Ishikawa (cell line): ENCODE measurements at regions not wholly inside any gene's neighbourhood (a gene's known extent, or its start where the extent isn't known, plus 50 kb on each side); places are given as distances from the start of the nearest gene placed in this dataset.

Source experiments
- CREB1 ChIP-seq: IDR thresholded peaks from 2 replicates; pipeline ENCODE4 v1.6.1; 2012; ENCODE audit warnings: low read depth
- EGR1 ChIP-seq: IDR thresholded peaks from 2 replicates; pipeline ENCODE4 v1.6.1; 2012
- EP300 ChIP-seq: IDR thresholded peaks from 2 replicates; pipeline ENCODE4 v1.6.1; 2012; ENCODE audit warnings: borderline replicate concordance
- FOXM1 ChIP-seq: IDR thresholded peaks from 2 replicates; pipeline ENCODE4 v1.6.1; 2012; ENCODE audit warnings: low read depth, borderline replicate concordance
- MAX ChIP-seq: IDR thresholded peaks from 2 replicates; pipeline ENCODE4 v1.6.1; 2012
- NFIC ChIP-seq: IDR thresholded peaks from 2 replicates; pipeline ENCODE4 v1.6.1; 2012
- RAD21 ChIP-seq: IDR thresholded peaks from 2 replicates; pipeline ENCODE4 v1.6.1; 2012; ENCODE audit warnings: low read depth
- REST ChIP-seq: IDR thresholded peaks from 2 replicates; pipeline ENCODE4 v1.6.1; 2012; ENCODE audit warnings: low read depth, mild to moderate bottlenecking
- TAF1 ChIP-seq: IDR thresholded peaks from 2 replicates; pipeline ENCODE4 v1.6.1; 2012; ENCODE audit warnings: low read depth, mild to moderate bottlenecking
- TCF12 ChIP-seq: IDR thresholded peaks from 2 replicates; pipeline ENCODE4 v1.6.1; 2012; ENCODE audit warnings: low read depth
- TEAD4 ChIP-seq: IDR thresholded peaks from 2 replicates; pipeline ENCODE4 v1.6.1; 2012
- YY1 ChIP-seq: IDR thresholded peaks from 2 replicates; pipeline ENCODE4 v1.6.1; 2012; ENCODE audit warnings: low read depth
- ZBTB7A ChIP-seq: IDR thresholded peaks from 2 replicates; pipeline ENCODE4 v1.6.1; 2012; ENCODE audit warnings: low read depth
- TF ChIP-seq, protein P1 (sequence below): IDR thresholded peaks from 2 replicates; pipeline ENCODE4 v1.6.1; 2012

- TF ChIP-seq FOXM1 (no peak), TEAD4 (no peak), EGR1 (no peak), CREB1 (no peak), REST (no peak), ZBTB7A (no peak), MAX (no peak)
These were observed 243.4 kb downstream of the PTTG2 start for GRCh38 chr4:38203609-38204008.

- TF ChIP-seq YY1 (no peak), MAX (no peak), FOXM1 (no peak), ZBTB7A (no peak), TCF12 (no peak), EGR1 (no peak), RAD21 (no peak), TEAD4 (no peak), REST (no peak), EP300 (no peak), TAF1 (no peak)
- TF ChIP-seq, protein P1, sequence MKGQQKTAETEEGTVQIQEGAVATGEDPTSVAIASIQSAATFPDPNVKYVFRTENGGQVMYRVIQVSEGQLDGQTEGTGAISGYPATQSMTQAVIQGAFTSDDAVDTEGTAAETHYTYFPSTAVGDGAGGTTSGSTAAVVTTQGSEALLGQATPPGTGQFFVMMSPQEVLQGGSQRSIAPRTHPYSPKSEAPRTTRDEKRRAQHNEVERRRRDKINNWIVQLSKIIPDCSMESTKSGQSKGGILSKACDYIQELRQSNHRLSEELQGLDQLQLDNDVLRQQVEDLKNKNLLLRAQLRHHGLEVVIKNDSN, result no peak
These were observed 244.3 kb downstream of the PTTG2 start for GRCh38 chr4:38204339-38205035.

DNA sequence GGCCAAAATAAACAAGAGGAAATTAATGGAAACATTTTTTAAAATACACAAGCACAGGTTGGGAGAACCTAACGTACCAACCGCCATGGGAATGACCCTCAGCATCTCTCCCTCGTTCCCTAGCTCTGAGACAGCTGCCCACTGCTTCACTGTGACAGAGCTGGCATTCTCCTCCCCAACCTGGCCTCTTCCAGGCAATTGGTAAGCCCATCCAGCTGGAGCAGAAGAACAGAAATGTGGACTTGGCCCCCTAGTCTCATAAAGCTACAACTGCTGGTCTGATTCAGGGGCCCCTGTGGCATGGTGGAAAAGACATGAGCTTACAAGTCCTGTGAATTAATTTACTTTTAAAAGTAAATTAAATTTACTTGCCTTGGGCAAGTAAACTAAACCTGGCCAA, 245.1 kb downstream of the PTTG2 start:
- TF ChIP-seq ZBTB7A (no peak), RAD21 (no peak), REST (no peak), TCF12 (no peak)

GRCh38 chr4:38207110-38207457, 246.9 kb downstream of the PTTG2 start:
- TF ChIP-seq ZBTB7A, result no peak
- TF ChIP-seq YY1, result no peak
- no peak for TF ChIP-seq EP300
- no peak for TF ChIP-seq NFIC
- TF ChIP-seq TEAD4, result no peak
- TF ChIP-seq TCF12, result no peak
- no peak for TF ChIP-seq EGR1
- TF ChIP-seq MAX, result no peak
- TF ChIP-seq, protein P1, result no peak
- TF ChIP-seq RAD21, result no peak
- no peak for TF ChIP-seq TAF1

DNA sequence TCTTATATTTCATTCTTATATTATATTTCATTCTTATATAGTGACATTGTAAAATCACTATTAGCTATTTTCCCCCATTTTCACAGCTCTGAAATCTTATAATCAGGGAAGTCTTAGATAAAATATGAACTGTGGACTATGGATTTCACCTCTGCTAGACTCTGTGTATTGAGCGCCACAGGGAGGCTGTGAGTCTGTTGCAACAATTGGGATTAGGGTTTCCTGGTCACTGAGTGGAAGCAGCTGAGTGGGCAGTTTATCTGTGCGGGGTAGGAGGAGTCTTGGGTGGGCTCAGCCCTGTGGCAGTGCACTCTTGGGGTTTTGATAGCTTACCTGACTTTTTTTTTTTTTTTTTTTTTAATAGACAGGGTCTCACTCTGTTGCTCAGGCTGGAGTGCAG, 249.5 kb downstream of the PTTG2 start:
- TF ChIP-seq TEAD4 (no peak), TAF1 (no peak), RAD21 (no peak), YY1 (no peak)
